HG03103 (cell line): ENCODE measurements at regions not wholly inside any gene's neighbourhood (a gene's known extent, or its start where the extent isn't known, plus 50 kb on each side); places are given as distances from the start of the nearest gene placed in this dataset.
A peak's percentile ranks its signal among the peaks of the same experiment; 100 is the strongest.
"Not testable (repeated sequence)": the region's sequence is repeated elsewhere in the genome, so short reads cannot be mapped to it uniquely, and the experiment has no call there.

ENCODE experiments used
- ATAC-seq: cut with Tn5 transposase; IDR thresholded peaks from one replicate; pipeline ENCODE4 v1.9.1; 2021; ENCODE audit warnings: low read depth; ENCODE audit not compliant: unreplicated experiment

- ATAC-seq, result no peak
Observed at GRCh38 chr7:49434846-49435245, 338.6 kb upstream of the VWC2 start.

DNA sequence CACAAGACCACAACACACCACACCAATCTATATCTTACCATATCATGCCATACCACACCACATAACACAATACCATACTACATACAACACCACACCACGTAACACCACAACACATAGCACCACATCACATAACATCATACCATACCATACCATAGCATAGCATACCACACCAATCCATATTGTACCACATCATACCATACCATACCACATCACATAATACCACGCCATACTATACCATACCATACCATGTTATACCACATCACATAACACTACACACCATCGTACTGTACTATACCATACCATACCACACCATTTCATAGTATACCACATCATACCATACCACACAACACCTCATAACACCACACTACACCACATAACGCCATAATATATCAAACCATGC lies 335.2 kb upstream of the VWC2 start:
- ATAC-seq, result no peak

GRCh38 chr7:49443515-49443914 lies 329.9 kb upstream of the VWC2 start:
- no peak for ATAC-seq

GRCh38 chr7:49453486-49453885 lies 320.0 kb upstream of the VWC2 start:
- ATAC-seq, result no peak

DNA sequence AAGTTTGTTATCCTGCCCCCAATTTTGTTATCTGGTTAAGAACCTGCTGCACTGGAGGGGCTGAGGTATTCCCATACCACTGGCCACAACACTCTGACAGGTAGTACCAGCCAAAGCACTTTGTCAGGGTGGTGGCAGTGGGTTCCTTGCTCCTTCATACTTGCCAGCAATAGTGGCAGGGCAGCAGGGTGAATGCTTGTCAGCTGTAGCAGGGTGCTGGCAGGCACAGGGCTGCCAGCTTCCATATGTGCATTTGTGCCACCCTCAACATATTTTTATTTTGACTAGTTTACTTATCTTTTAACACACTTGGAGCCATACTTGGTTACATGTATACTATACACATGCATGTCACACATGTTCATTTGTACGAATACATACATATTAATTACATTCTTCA lies 294.0 kb upstream of the VWC2 start:
- no peak for ATAC-seq

DNA sequence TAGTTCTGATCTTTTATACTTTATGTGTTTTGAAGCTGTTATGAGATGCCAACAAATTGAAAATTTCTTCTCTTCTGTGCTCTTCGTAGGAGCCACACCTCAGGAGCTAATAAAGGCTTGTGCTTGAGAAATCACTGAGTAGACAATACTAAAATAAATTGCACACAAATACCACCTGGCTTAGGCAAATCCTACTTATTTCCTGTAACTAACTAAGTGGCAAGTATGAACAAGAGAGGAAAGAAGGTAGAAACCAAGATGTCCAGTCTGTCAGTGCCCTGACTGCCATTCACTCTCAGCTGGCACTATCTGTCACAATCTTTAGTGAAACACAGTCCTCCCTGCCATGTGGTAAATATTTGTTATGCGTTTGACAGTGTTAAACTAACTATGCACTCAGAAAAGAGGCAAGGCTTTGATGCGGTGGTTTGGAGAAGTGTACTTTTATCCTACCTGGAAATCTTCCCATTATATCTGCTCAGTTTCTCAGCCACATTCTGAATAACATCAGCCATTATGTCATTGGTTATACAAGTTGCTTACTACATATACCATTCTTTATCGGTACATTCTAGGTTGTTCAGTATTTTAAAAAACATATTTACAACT lies 293.4 kb upstream of the VWC2 start:
- ATAC-seq, result no peak

GRCh38 chr7:49481075-49481474 lies 292.4 kb upstream of the VWC2 start:
- ATAC-seq, result no peak

DNA sequence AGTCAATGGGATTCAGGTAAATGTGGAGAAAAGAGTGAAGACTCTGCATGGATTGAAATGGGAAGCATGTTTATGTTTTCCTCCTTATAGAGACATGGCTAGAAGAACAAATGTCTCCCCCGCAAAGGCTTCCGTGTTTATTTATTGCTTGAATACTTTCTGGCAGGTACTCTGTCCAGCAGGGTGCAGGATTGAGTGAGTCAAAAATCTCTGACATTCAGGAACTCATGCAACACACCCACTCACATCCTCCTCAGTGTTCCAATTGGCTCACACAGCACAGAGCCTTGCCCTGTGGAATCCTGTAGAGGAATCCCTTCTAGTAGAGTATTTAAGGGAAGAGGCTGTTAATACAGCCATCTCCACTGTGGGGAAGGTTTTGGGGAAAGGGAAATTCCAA lies 290.3 kb upstream of the VWC2 start:
- no peak for ATAC-seq

- no peak for ATAC-seq
Observed at GRCh38 chr7:49486974-49487829, 286.2 kb upstream of the VWC2 start.

DNA sequence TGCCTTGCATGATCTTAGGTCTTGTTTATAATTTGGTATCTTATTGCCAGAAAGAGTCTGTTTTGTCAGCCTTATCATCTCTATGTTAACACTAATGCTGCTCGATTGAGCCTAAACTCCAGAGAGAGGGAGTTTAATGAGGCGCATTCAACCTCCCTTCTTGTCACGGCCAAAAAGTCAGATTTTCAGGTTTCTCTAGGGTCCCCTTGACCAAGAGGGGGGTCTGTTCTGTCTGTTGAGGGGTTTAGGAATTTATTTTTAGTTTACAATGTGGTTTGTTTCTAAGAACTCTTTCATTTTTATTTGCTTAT lies 285.7 kb upstream of the VWC2 start:
- no peak for ATAC-seq

- no peak for ATAC-seq
Observed at GRCh38 chr7:49488573-49488972, 284.9 kb upstream of the VWC2 start.

- no peak for ATAC-seq
Observed at GRCh38 chr7:49497471-49497870, 276.0 kb upstream of the VWC2 start.

- ATAC-seq, result no peak
Observed at GRCh38 chr7:49500741-49501140, 272.7 kb upstream of the VWC2 start.

DNA sequence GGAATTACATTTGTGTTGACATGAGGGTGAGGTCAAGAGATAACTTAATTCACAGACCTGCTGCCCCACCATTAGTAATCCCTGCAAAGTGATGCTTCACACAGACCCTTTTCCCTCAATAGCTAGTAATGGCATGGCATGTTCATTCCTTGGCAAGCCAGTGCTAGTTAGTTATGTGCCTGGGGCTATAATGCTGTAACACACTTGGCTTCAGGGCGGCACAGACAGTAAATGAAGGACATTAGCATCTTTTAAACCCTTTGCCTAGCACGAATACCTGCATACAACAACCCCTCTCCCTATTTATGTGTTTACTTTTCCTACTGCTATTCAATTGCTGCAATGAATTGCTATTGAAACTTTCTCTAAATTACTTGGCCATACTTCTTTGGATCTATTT lies 266.2 kb upstream of the VWC2 start:
- ATAC-seq, result not testable (repeated sequence)

GRCh38 chr7:49513911-49514310 lies 259.5 kb upstream of the VWC2 start:
- no peak for ATAC-seq

GRCh38 chr7:49520951-49521350 lies 252.5 kb upstream of the VWC2 start:
- ATAC-seq, result no peak

- no peak for ATAC-seq
Observed at GRCh38 chr7:49522111-49522510, 251.3 kb upstream of the VWC2 start.

GRCh38 chr7:49523870-49524269 lies 249.6 kb upstream of the VWC2 start:
- no peak for ATAC-seq

DNA sequence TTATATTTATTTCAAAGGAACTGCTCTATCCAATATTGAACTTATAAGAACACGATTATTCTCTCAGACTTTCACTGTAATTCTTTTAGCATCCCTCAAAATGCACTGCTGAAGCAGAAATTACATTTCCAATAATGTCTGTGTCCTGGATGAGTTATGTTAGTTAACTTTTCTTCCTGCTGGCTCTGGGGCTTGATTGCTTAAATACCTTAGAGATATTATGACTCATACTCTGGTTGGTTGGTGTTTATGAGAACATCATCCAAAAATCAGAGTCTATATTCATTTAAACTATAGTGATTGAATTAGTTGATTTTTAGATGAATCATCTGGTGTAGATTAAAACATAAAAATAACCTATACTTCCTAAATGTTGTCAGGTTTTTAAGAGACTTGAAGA lies 246.3 kb upstream of the VWC2 start:
- ATAC-seq, result no peak

DNA sequence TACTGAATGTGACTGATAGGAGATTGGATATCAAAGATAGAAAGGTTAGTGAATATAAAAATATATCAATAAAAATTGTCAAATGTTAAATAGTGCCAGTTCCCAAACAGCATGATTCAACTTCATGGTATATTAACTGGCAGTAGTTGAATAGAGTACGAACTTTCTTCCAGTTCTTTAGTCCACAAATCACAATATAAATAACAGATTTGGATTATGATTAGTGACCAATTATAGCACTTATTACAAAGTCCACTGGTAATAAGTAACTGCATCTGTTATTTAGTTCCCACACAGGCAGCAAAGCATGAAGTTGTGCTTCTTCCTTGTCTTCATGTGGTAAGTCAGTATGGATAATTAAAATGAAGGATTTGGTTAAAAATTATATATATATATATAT lies 243.0 kb upstream of the VWC2 start:
- ATAC-seq, result no peak

GRCh38 chr7:49563693-49564378 lies 209.6 kb upstream of the VWC2 start:
- ATAC-seq, result peak; percentile 28

- peak; percentile 94 for ATAC-seq
Observed at GRCh38 chr7:49564379-49564714, 209.1 kb upstream of the VWC2 start.
